Fibroblast of the aortic adventitia (primary cell): ENCODE measurements at regions not wholly inside any gene's neighbourhood (a gene's known extent, or its start where the extent isn't known, plus 50 kb on each side); places are given as distances from the start of the nearest gene placed in this dataset.
A peak's percentile ranks its signal among the peaks of the same experiment; 100 is the strongest.

Experiments used
- DNase-seq: peaks from one replicate; pipeline ENCODE4 v3.0.0-alpha.2; 2010; ENCODE audit warnings: low read depth
- H3K4me3 ChIP-seq: 2 replicates; pipeline ENCODE4 v1.5.1; 2011; ENCODE audit warnings: low read depth, mild to moderate bottlenecking, control low read depth, low read length, moderate library complexity
- CTCF ChIP-seq: IDR thresholded peaks from 2 replicates; pipeline ENCODE4 v1.5.1; 2011; ENCODE audit warnings: mild to moderate bottlenecking, low read length, control low read depth, inconsistent platforms; ENCODE audit not compliant: insufficient read depth

GRCh38 chr20:50346374-50347283 lies 156.0 kb downstream of the CEBPB start:
- peak; percentile 93 for DNase-seq
- no peak overlapping the region for H3K4me3 ChIP-seq
- no peak for TF ChIP-seq CTCF

GRCh38 chr20:50347284-50348063 lies 156.8 kb downstream of the CEBPB start:
- no peak for DNase-seq
- TF ChIP-seq CTCF = no peak
- H3K4me3 ChIP-seq = no peak overlapping the region

- no peak for DNase-seq
- no peak for TF ChIP-seq CTCF
- H3K4me3 ChIP-seq = no peak overlapping the region
These were observed 157.5 kb downstream of the CEBPB start for GRCh38 chr20:50348096-50348495.

GRCh38 chr20:50350510-50351249 lies 159.5 kb upstream of the PTPN1 start:
- DNase-seq = no peak
- H3K4me3 ChIP-seq = no peak overlapping the region
- no peak for TF ChIP-seq CTCF

- no peak for DNase-seq
- no peak for TF ChIP-seq CTCF
- H3K4me3 ChIP-seq = no peak overlapping the region
These were observed 158.6 kb upstream of the PTPN1 start for GRCh38 chr20:50351541-50351940.

- no peak for DNase-seq
- no peak overlapping the region for H3K4me3 ChIP-seq
- TF ChIP-seq CTCF = no peak
These were observed 156.8 kb upstream of the PTPN1 start for GRCh38 chr20:50353289-50353961.
